WTC11 (cell line): ENCODE measurements at regions not wholly inside any gene's neighbourhood (a gene's known extent, or its start where the extent isn't known, plus 50 kb on each side); places are given as distances from the start of the nearest gene placed in this dataset.

Experiments used
- ATAC-seq: fragments of 200-7000 bp; cut with Tn5 transposase; 2 replicates; pipeline ENCODE4 v1.10.0; 2021; ENCODE audit warnings: mild to moderate bottlenecking, moderate library complexity
- CTCF ChIA-PET: fragments of 300-600 bp; sonication (Branson Sonifier 250); formaldehyde crosslinking; loops from one replicate; lab custom pipeline; 2021; ENCODE audit warnings: antibody characterized with exemption; lab: Charles Lee
- POLR2A ChIA-PET: fragments of 350-600 bp; sonication (Branson Sonifier 250); formaldehyde crosslinking; loops from one replicate; lab custom pipeline; 2021; ENCODE audit warnings: antibody characterized with exemption; lab: Charles Lee
- DNase-seq: peaks from one replicate; pipeline ENCODE4 v3.0.0; 2021; ENCODE audit warnings: low spot score
- H3K27ac Mint-ChIP-seq: 2 replicates; pipeline ENCODE4 v1.8.0; 2021; ENCODE audit warnings: mixed read lengths
- H3K27me3 Mint-ChIP-seq: 2 replicates; pipeline ENCODE4 v1.8.0; 2021; ENCODE audit warnings: low read depth, mild to moderate bottlenecking, moderate library complexity, mixed read lengths
- H3K36me3 Mint-ChIP-seq: 2 replicates; pipeline ENCODE4 v1.8.0; 2021; ENCODE audit warnings: mixed read lengths
- H3K4me1 Mint-ChIP-seq: 2 replicates; pipeline ENCODE4 v1.8.0; 2022; ENCODE audit warnings: mixed read lengths
- H3K4me3 Mint-ChIP-seq: 2 replicates; pipeline ENCODE4 v1.8.0; 2021; ENCODE audit warnings: mild to moderate bottlenecking, moderate library complexity, mixed read lengths
- H3K9me3 Mint-ChIP-seq: 2 replicates; pipeline ENCODE4 v1.8.0; 2021; ENCODE audit warnings: mixed read lengths
- ERG ChIP-seq: fragments of 250-450 bp; sonication (Bioruptor Pico); IDR thresholded peaks from 2 replicates; pipeline ENCODE4 v1.8.0; 2021; ENCODE audit warnings: mild to moderate bottlenecking
- GTF2I ChIP-seq: fragments of 250-450 bp; sonication (Bioruptor Pico); conservative IDR thresholded peaks from 2 replicates; pipeline ENCODE4 v1.4.0; 2021; ENCODE audit warnings: mild to moderate bottlenecking
- JAZF1 ChIP-seq: fragments of 250-450 bp; sonication (Bioruptor Pico); IDR thresholded peaks from 2 replicates; pipeline ENCODE4 v1.9.0; 2021; ENCODE audit warnings: moderate library complexity, mild to moderate bottlenecking, inconsistent platforms
- NFE2L1 ChIP-seq: sonication (generic); formaldehyde crosslinking; IDR thresholded peaks from 2 replicates; pipeline ENCODE4 v1.8.1; 2023; ENCODE audit warnings: missing genetic modification reagents
- NR1H2 ChIP-seq: sonication (generic); formaldehyde crosslinking; IDR thresholded peaks from 2 replicates; pipeline ENCODE4 v1.9.0; 2021; ENCODE audit warnings: mild to moderate bottlenecking, moderate library complexity, missing genetic modification reagents
- OVOL2 ChIP-seq: fragments of 250-450 bp; sonication (Bioruptor Pico); IDR thresholded peaks from 2 replicates; pipeline ENCODE4 v1.9.0; 2021; ENCODE audit warnings: mild to moderate bottlenecking, borderline replicate concordance
- RELA ChIP-seq: sonication (generic); formaldehyde crosslinking; IDR thresholded peaks from 2 replicates; pipeline ENCODE4 v1.8.1; 2022; ENCODE audit warnings: missing genetic modification reagents, mild to moderate bottlenecking, borderline replicate concordance
- RORB ChIP-seq: fragments of 250-450 bp; sonication (Bioruptor Pico); IDR thresholded peaks from 2 replicates; pipeline ENCODE4 v1.9.0; 2021; ENCODE audit warnings: mild to moderate bottlenecking
- SMAD4 ChIP-seq: sonication (generic); formaldehyde crosslinking; IDR thresholded peaks from 2 replicates; pipeline ENCODE4 v1.8.0; 2022; ENCODE audit warnings: mild to moderate bottlenecking, missing genetic modification reagents
- SOX15 ChIP-seq: fragments of 250-450 bp; sonication (Bioruptor Pico); IDR thresholded peaks from 2 replicates; pipeline ENCODE4 v1.9.0; 2021; ENCODE audit warnings: mild to moderate bottlenecking
- STAT6 ChIP-seq: sonication (generic); formaldehyde crosslinking; conservative IDR thresholded peaks from 2 replicates; pipeline ENCODE4 v1.8.1; 2023; ENCODE audit warnings: mild to moderate bottlenecking, low read depth, missing genetic modification reagents, moderate library complexity
- TCF7 ChIP-seq: sonication (generic); formaldehyde crosslinking; IDR thresholded peaks from 2 replicates; pipeline ENCODE4 v1.8.0; 2022; ENCODE audit warnings: mild to moderate bottlenecking, low read depth, missing genetic modification reagents, moderate library complexity
- ZSCAN18 ChIP-seq: fragments of 250-450 bp; sonication (Bioruptor Pico); IDR thresholded peaks from 2 replicates; pipeline ENCODE4 v2.1.2; 2022; ENCODE audit warnings: mild to moderate bottlenecking, moderate library complexity
- TF ChIP-seq, protein P1 (sequence below): fragments of 250-450 bp; sonication (Bioruptor Pico); IDR thresholded peaks from 2 replicates; pipeline ENCODE4 v1.9.0; 2021; ENCODE audit warnings: mild to moderate bottlenecking, borderline replicate concordance
- TF ChIP-seq, protein P2 (sequence below): sonication (generic); formaldehyde crosslinking; IDR thresholded peaks from 2 replicates; pipeline ENCODE4 v1.8.0; 2023; ENCODE audit warnings: missing genetic modification reagents
- TF ChIP-seq, protein P3 (sequence below): sonication (generic); formaldehyde crosslinking; IDR thresholded peaks from 2 replicates; pipeline ENCODE4 v1.8.0; 2022; ENCODE audit warnings: mild to moderate bottlenecking, missing genetic modification reagents
- TF ChIP-seq, protein P4 (sequence below): sonication (generic); formaldehyde crosslinking; IDR thresholded peaks from 2 replicates; pipeline ENCODE4 v1.8.1; 2023; ENCODE audit warnings: mild to moderate bottlenecking, missing genetic modification reagents, moderate library complexity
- TF ChIP-seq, protein P5 (sequence below): sonication (generic); formaldehyde crosslinking; IDR thresholded peaks from 2 replicates; pipeline ENCODE4 v1.8.0; 2023; ENCODE audit warnings: mild to moderate bottlenecking, missing genetic modification reagents
- TF ChIP-seq, protein P6 (sequence below): sonication (generic); formaldehyde crosslinking; IDR thresholded peaks from 2 replicates; pipeline ENCODE4 v1.8.0; 2022; ENCODE audit warnings: mild to moderate bottlenecking, missing genetic modification reagents

- Mint-ChIP-seq H3K27ac (no peak overlapping the region), H3K4me1 (peaks cover 9% of the 10 kb centered on the region), H3K9me3 (peaks cover 9% of the 10 kb centered on the region), H3K36me3 (peaks cover 5% of the 10 kb centered on the region; the same call in 1 of the 2 replicates), H3K4me3 (no peak overlapping the region), H3K27me3 (peaks cover 46% of the 10 kb centered on the region)
- POLR2A ChIA-PET = no interaction called here
- ATAC-seq (no peak), DNase-seq (no peak)
- CTCF ChIA-PET = no interaction called here
- TF ChIP-seq NR1H2 (no peak), ERG (CRISPR knock-in tag) (no peak), RORB (CRISPR knock-in tag) (no peak), TCF7 (CRISPR knock-in tag) (no peak), NFE2L1 (CRISPR knock-in tag) (no peak), RELA (no peak), OVOL2 (CRISPR knock-in tag) (no peak), ZSCAN18 (no peak)
- TF ChIP-seq, protein P1, sequence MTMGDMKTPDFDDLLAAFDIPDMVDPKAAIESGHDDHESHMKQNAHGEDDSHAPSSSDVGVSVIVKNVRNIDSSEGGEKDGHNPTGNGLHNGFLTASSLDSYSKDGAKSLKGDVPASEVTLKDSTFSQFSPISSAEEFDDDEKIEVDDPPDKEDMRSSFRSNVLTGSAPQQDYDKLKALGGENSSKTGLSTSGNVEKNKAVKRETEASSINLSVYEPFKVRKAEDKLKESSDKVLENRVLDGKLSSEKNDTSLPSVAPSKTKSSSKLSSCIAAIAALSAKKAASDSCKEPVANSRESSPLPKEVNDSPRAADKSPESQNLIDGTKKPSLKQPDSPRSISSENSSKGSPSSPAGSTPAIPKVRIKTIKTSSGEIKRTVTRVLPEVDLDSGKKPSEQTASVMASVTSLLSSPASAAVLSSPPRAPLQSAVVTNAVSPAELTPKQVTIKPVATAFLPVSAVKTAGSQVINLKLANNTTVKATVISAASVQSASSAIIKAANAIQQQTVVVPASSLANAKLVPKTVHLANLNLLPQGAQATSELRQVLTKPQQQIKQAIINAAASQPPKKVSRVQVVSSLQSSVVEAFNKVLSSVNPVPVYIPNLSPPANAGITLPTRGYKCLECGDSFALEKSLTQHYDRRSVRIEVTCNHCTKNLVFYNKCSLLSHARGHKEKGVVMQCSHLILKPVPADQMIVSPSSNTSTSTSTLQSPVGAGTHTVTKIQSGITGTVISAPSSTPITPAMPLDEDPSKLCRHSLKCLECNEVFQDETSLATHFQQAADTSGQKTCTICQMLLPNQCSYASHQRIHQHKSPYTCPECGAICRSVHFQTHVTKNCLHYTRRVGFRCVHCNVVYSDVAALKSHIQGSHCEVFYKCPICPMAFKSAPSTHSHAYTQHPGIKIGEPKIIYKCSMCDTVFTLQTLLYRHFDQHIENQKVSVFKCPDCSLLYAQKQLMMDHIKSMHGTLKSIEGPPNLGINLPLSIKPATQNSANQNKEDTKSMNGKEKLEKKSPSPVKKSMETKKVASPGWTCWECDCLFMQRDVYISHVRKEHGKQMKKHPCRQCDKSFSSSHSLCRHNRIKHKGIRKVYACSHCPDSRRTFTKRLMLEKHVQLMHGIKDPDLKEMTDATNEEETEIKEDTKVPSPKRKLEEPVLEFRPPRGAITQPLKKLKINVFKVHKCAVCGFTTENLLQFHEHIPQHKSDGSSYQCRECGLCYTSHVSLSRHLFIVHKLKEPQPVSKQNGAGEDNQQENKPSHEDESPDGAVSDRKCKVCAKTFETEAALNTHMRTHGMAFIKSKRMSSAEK (CRISPR knock-in tag) = no peak
- TF ChIP-seq, protein P2, sequence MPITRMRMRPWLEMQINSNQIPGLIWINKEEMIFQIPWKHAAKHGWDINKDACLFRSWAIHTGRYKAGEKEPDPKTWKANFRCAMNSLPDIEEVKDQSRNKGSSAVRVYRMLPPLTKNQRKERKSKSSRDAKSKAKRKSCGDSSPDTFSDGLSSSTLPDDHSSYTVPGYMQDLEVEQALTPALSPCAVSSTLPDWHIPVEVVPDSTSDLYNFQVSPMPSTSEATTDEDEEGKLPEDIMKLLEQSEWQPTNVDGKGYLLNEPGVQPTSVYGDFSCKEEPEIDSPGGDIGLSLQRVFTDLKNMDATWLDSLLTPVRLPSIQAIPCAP = no peak
- TF ChIP-seq, protein P3, sequence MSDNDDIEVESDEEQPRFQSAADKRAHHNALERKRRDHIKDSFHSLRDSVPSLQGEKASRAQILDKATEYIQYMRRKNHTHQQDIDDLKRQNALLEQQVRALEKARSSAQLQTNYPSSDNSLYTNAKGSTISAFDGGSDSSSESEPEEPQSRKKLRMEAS (CRISPR knock-in tag) = no peak
- TF ChIP-seq, protein P4, sequence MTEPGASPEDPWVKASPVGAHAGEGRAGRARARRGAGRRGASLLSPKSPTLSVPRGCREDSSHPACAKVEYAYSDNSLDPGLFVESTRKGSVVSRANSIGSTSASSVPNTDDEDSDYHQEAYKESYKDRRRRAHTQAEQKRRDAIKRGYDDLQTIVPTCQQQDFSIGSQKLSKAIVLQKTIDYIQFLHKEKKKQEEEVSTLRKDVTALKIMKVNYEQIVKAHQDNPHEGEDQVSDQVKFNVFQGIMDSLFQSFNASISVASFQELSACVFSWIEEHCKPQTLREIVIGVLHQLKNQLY (CRISPR knock-in tag) = no peak
These were observed 173.7 kb downstream of the FAM114A2 start for GRCh38 chr5:153865016-153865415.

- DNase-seq (no peak), ATAC-seq (no peak)
- Mint-ChIP-seq H3K4me1 (peaks cover 9% of the 10 kb centered on the region), H3K4me3 (no peak overlapping the region), H3K36me3 (peaks cover 5% of the 10 kb centered on the region; the same call in 1 of the 2 replicates), H3K9me3 (peaks cover 9% of the 10 kb centered on the region), H3K27me3 (peaks cover 53% of the 10 kb centered on the region), H3K27ac (no peak overlapping the region)
- ChIA-PET CTCF (interaction anchor here (1.5 kb wide), 1 partner anchor 101 kb away, joined by 3 read pairs; no protein-coding TSS in a partner anchor), POLR2A (no interaction called here)
- no peak for TF ChIP-seq GTF2I (CRISPR knock-in tag)
- no peak for TF ChIP-seq TCF7 (CRISPR knock-in tag)
- TF ChIP-seq NFE2L1 (CRISPR knock-in tag) = no peak
- TF ChIP-seq, protein P5, sequence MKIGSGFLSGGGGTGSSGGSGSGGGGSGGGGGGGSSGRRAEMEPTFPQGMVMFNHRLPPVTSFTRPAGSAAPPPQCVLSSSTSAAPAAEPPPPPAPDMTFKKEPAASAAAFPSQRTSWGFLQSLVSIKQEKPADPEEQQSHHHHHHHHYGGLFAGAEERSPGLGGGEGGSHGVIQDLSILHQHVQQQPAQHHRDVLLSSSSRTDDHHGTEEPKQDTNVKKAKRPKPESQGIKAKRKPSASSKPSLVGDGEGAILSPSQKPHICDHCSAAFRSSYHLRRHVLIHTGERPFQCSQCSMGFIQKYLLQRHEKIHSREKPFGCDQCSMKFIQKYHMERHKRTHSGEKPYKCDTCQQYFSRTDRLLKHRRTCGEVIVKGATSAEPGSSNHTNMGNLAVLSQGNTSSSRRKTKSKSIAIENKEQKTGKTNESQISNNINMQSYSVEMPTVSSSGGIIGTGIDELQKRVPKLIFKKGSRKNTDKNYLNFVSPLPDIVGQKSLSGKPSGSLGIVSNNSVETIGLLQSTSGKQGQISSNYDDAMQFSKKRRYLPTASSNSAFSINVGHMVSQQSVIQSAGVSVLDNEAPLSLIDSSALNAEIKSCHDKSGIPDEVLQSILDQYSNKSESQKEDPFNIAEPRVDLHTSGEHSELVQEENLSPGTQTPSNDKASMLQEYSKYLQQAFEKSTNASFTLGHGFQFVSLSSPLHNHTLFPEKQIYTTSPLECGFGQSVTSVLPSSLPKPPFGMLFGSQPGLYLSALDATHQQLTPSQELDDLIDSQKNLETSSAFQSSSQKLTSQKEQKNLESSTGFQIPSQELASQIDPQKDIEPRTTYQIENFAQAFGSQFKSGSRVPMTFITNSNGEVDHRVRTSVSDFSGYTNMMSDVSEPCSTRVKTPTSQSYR = no peak
- TF ChIP-seq JAZF1 (CRISPR knock-in tag) = no peak
- no peak for TF ChIP-seq STAT6
- TF ChIP-seq RORB (CRISPR knock-in tag) = no peak
- TF ChIP-seq, protein P6, sequence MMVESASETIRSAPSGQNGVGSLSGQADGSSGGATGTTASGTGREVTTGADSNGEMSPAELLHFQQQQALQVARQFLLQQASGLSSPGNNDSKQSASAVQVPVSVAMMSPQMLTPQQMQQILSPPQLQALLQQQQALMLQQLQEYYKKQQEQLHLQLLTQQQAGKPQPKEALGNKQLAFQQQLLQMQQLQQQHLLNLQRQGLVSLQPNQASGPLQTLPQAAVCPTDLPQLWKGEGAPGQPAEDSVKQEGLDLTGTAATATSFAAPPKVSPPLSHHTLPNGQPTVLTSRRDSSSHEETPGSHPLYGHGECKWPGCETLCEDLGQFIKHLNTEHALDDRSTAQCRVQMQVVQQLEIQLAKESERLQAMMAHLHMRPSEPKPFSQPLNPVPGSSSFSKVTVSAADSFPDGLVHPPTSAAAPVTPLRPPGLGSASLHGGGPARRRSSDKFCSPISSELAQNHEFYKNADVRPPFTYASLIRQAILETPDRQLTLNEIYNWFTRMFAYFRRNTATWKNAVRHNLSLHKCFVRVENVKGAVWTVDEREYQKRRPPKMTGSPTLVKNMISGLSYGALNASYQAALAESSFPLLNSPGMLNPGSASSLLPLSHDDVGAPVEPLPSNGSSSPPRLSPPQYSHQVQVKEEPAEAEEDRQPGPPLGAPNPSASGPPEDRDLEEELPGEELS (CRISPR knock-in tag) = no peak
- no peak for TF ChIP-seq SMAD4 (CRISPR knock-in tag)
- no peak for TF ChIP-seq SOX15 (CRISPR knock-in tag)
These were observed 174.8 kb downstream of the FAM114A2 start for GRCh38 chr5:153863951-153864350.
